ENCODE measurements at regions not wholly inside any gene's neighbourhood (a gene's known extent, or its start where the extent isn't known, plus 50 kb on each side); places are given as distances from the start of the nearest gene placed in this dataset.

- no peak for TF ChIP-seq POLR2AphosphoS5 (IDR thresholded peaks at IDR 0.05; ENCODE audit: low read depth, low read length)
- TF ChIP-seq SIN3A (IDR thresholded peaks at IDR 0.05; ENCODE audit: borderline replicate concordance, insufficient read depth, low read length), result no peak
- no peak for TF ChIP-seq TAF1 (IDR thresholded peaks at IDR 0.05; ENCODE audit: borderline replicate concordance, insufficient read depth, low read length)
- TF ChIP-seq FOXP2 (optimal IDR thresholded peaks at IDR 0.05; ENCODE audit: borderline replicate concordance, extremely low read depth, extremely low read length, insufficient read depth), result no peak
- TF ChIP-seq REST (IDR thresholded peaks at IDR 0.05; ENCODE audit: insufficient read depth in 1 of 2, low read depth in 2 of 2, low read length in 2 of 2), result no peak
These were observed 99.6 kb upstream of the AUTS2 start for GRCh38 chr7:69498671-69499070.

DNA sequence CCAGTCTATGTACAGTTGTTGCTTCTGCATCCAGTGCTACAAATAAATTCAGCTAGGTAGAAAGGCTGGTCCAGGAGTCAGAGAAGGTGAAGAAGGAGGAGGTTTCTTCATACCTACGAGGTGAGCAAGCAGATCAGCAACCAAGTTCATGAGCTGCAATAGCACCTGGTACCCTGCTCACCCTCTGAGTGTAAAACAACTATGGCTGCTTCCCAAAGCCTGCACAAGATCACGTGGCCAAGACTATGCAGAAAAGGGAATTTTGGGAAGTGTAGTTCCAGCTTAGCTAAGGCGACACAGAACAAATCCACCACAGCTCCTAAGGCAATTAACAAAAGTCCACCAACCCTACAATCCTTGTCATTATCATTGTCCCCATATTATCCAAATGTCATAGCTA is 95.9 kb upstream of the AUTS2 start:
- TF ChIP-seq SIN3A (IDR thresholded peaks at IDR 0.05; ENCODE audit: borderline replicate concordance, insufficient read depth, low read length) (no peak), TAF1 (IDR thresholded peaks at IDR 0.05; ENCODE audit: borderline replicate concordance, insufficient read depth, low read length) (no peak), FOXP2 (optimal IDR thresholded peaks at IDR 0.05; ENCODE audit: borderline replicate concordance, extremely low read depth, extremely low read length, insufficient read depth) (no peak), REST (IDR thresholded peaks at IDR 0.05; ENCODE audit: insufficient read depth in 1 of 2, low read depth in 2 of 2, low read length in 2 of 2) (no peak), POLR2AphosphoS5 (IDR thresholded peaks at IDR 0.05; ENCODE audit: low read depth, low read length) (no peak)

DNA sequence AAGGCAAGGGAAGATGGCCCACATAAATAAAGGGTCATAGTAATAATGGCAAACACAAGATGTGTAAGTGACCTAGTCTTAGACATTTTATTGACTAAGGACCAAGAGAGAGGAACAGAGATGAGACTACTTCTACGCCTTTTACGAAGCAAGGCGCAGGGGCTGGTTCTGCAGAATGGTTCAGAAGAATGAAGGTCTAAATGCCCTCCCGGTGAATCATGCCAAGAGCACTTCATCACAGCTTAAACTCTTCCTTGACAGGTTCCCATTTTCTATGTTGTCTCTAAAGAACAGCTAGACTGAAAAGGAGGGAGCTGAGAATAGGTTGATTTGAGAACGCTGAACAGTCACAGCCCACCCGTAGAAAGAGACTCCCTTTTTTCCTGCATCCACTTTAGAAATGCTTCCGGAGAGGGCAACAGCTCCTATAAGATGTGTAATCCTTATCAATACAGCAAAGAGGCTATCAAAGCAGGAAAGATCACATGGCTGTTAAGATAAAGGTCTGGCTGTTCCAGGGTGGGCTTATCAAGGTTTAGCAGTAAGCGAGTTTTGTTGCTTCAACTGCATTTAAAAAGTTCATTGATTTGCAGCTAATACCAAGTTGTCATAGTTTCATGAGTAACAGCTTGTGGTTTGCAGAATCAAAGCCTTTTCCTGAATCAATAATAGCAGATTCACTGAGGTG is 93.4 kb upstream of the AUTS2 start:
- no peak for TF ChIP-seq TAF1 (IDR thresholded peaks at IDR 0.05; ENCODE audit: borderline replicate concordance, insufficient read depth, low read length)
- no peak for TF ChIP-seq FOXP2 (optimal IDR thresholded peaks at IDR 0.05; ENCODE audit: borderline replicate concordance, extremely low read depth, extremely low read length, insufficient read depth)
- TF ChIP-seq REST (IDR thresholded peaks at IDR 0.05; ENCODE audit: insufficient read depth in 1 of 2, low read depth in 2 of 2, low read length in 2 of 2), result no peak
- no peak for TF ChIP-seq POLR2AphosphoS5 (IDR thresholded peaks at IDR 0.05; ENCODE audit: low read depth, low read length)
- no peak for TF ChIP-seq SIN3A (IDR thresholded peaks at IDR 0.05; ENCODE audit: borderline replicate concordance, insufficient read depth, low read length)

DNA sequence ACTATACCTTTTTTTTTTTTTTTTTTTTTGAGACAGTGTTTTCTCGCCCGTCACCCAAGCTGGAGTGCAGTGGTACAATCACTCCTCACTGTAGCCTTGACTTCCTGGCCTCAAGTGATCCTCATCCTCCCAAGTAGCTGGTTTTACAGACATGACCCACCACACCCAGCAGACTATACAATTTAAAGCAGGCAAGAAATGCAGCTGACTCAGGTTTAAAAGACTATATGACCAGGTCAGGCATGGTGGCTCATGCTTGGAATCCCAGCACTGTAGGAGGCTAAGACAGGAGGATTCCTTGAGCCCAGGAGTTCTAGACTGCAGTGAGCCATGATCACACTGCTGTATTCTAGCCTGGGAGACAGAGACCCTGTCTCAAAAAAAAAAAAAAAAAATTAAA is 89.5 kb upstream of the AUTS2 start:
- no peak for TF ChIP-seq TAF1 (IDR thresholded peaks at IDR 0.05; ENCODE audit: borderline replicate concordance, insufficient read depth, low read length)
- TF ChIP-seq POLR2AphosphoS5 (IDR thresholded peaks at IDR 0.05; ENCODE audit: low read depth, low read length), result no peak
- no peak for TF ChIP-seq FOXP2 (optimal IDR thresholded peaks at IDR 0.05; ENCODE audit: borderline replicate concordance, extremely low read depth, extremely low read length, insufficient read depth)
- TF ChIP-seq REST (IDR thresholded peaks at IDR 0.05; ENCODE audit: insufficient read depth in 1 of 2, low read depth in 2 of 2, low read length in 2 of 2), result no peak
- TF ChIP-seq SIN3A (IDR thresholded peaks at IDR 0.05; ENCODE audit: borderline replicate concordance, insufficient read depth, low read length), result no peak

Measured in PFSK-1 (cell line).